AG10803 (cell line): ENCODE measurements at regions not wholly inside any gene's neighbourhood (a gene's known extent, or its start where the extent isn't known, plus 50 kb on each side); places are given as distances from the start of the nearest gene placed in this dataset.

ENCODE experiments used
- DNase-seq: peaks from one replicate; pipeline ENCODE4 v3.0.0; 2010; ENCODE audit warnings: low read depth
- H3K4me3 ChIP-seq: 2 replicates; pipeline ENCODE4 v1.5.1; 2011; ENCODE audit warnings: mild to moderate bottlenecking, low read length, control low read depth
- CTCF ChIP-seq: conservative IDR thresholded peaks from 2 replicates; pipeline ENCODE4 v1.5.1; 2011; ENCODE audit warnings: mild to moderate bottlenecking, low read length, control low read depth, inconsistent platforms

GRCh38 chr4:79209822-79210635 lies 115.8 kb downstream of the NAA11 start:
- DNase-seq = no peak
- no peak for TF ChIP-seq CTCF
- H3K4me3 ChIP-seq = no peak overlapping the region

- H3K4me3 ChIP-seq = no peak overlapping the region
- no peak for DNase-seq
- no peak for TF ChIP-seq CTCF
These were observed 116.8 kb downstream of the NAA11 start for GRCh38 chr4:79209081-79209480.

GRCh38 chr4:79207281-79207680 lies 118.6 kb downstream of the NAA11 start:
- DNase-seq = no peak
- no peak overlapping the region for H3K4me3 ChIP-seq
- no peak for TF ChIP-seq CTCF

GRCh38 chr4:79206660-79207059 lies 119.2 kb downstream of the NAA11 start:
- DNase-seq = no peak
- H3K4me3 ChIP-seq = no peak overlapping the region
- no peak for TF ChIP-seq CTCF

GRCh38 chr4:79205121-79205520 lies 120.7 kb downstream of the NAA11 start:
- no peak overlapping the region for H3K4me3 ChIP-seq
- TF ChIP-seq CTCF = no peak
- DNase-seq = no peak

- H3K4me3 ChIP-seq = no peak overlapping the region
- no peak for DNase-seq
- no peak for TF ChIP-seq CTCF
These were observed 123.9 kb downstream of the NAA11 start for GRCh38 chr4:79201971-79202370.

- DNase-seq = no peak
- no peak overlapping the region for H3K4me3 ChIP-seq
- TF ChIP-seq CTCF = no peak
These were observed 126.1 kb downstream of the NAA11 start for GRCh38 chr4:79199743-79200142.
